AG04450 (cell line): ENCODE measurements at regions not wholly inside any gene's neighbourhood (a gene's known extent, or its start where the extent isn't known, plus 50 kb on each side); places are given as distances from the start of the nearest gene placed in this dataset.

Experiments
- CTCF ChIA-PET: fragments of 300-600, 350-600 bp; formaldehyde crosslinking; extraction: SDS; loops from one replicate; lab custom pipeline; 2022; ENCODE audit warnings: antibody characterized with exemption, inconsistent platforms; lab: Charles Lee
- POLR2A ChIA-PET: fragments of 350-600 bp; formaldehyde crosslinking; extraction: SDS; loops from one replicate; lab custom pipeline; 2021; ENCODE audit warnings: antibody characterized with exemption, inconsistent platforms; lab: Yijun Ruan, JAX
- DNase-seq: peaks from one replicate; pipeline ENCODE4 v3.0.0-alpha.2; 2011; ENCODE audit warnings: low read depth, low spot score
- H3K27ac ChIP-seq: one replicate; pipeline ENCODE4 v1.5.1; 2012; ENCODE audit warnings: low read depth, low read length, control low read depth
- H3K27me3 ChIP-seq: one replicate; pipeline ENCODE4 v1.6.0; 2012; ENCODE audit warnings: low read length; ENCODE audit not compliant: control insufficient read depth, insufficient read depth
- H3K4me3 ChIP-seq: 2 replicates; pipeline ENCODE4 v1.5.1; 2011; ENCODE audit warnings: mild to moderate bottlenecking, low read depth, low read length, control low read depth
- H3K9me3 ChIP-seq: 2 replicates; pipeline ENCODE4 v1.5.1; 2012; ENCODE audit warnings: low read length; ENCODE audit not compliant: control insufficient read depth, insufficient read depth
- TF ChIP-seq, protein P1 (sequence below): IDR thresholded peaks from 2 replicates; pipeline ENCODE4 v1.5.1; 2011; ENCODE audit warnings: low read depth, low read length, control low read depth, inconsistent platforms

DNA sequence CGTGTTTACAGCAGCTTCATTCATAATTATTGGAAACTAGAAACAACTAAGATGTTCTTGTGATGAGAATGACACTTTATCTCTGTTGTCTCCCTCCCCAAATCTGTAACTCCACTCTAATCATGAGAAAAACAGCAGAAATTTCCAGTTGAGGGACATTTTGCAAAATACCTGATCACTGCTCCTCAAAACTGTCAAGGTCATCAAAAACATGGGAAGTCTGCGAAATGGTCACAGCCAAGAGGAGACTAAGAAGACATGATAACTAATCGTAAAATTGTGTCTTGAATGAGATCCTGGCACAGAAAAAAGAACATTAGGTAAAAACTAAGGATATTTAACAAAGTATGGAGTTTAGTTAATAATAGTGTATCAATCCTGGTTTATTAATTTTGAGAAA is 204.2 kb downstream of the CYLD start:
- TF ChIP-seq, protein P1, sequence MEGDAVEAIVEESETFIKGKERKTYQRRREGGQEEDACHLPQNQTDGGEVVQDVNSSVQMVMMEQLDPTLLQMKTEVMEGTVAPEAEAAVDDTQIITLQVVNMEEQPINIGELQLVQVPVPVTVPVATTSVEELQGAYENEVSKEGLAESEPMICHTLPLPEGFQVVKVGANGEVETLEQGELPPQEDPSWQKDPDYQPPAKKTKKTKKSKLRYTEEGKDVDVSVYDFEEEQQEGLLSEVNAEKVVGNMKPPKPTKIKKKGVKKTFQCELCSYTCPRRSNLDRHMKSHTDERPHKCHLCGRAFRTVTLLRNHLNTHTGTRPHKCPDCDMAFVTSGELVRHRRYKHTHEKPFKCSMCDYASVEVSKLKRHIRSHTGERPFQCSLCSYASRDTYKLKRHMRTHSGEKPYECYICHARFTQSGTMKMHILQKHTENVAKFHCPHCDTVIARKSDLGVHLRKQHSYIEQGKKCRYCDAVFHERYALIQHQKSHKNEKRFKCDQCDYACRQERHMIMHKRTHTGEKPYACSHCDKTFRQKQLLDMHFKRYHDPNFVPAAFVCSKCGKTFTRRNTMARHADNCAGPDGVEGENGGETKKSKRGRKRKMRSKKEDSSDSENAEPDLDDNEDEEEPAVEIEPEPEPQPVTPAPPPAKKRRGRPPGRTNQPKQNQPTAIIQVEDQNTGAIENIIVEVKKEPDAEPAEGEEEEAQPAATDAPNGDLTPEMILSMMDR = no peak
- Histone ChIP-seq H3K27ac (no peak overlapping the region), H3K4me3 (no peak overlapping the region), H3K9me3 (no peaks in the 10 kb centered on the region), H3K27me3 (no peaks in the 10 kb centered on the region)
- CTCF ChIA-PET = no interaction called here
- DNase-seq = no peak
- POLR2A ChIA-PET = no interaction called here

DNA sequence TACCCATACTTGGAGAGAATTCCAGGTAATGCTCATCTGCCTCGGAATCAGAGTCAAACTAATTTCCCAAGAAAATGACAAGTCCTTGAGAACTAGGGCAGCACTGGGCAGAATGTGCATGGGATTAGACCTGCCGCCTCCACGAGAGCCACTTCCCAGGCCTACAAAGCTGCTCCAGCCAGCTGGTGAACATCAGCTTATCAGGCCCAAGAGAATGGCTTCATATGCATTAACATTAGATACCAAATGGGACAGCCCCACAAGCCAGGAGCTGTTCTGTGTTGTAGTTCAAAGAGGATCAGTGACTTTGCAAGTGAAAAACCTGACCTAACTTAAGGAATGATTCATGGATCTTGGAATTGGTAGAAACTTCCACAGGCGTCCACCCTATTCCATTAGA is 203.3 kb downstream of the CYLD start:
- Histone ChIP-seq H3K27me3 (no peaks in the 10 kb centered on the region), H3K27ac (no peak overlapping the region), H3K9me3 (no peaks in the 10 kb centered on the region), H3K4me3 (no peak overlapping the region)
- POLR2A ChIA-PET = no interaction called here
- no peak for DNase-seq
- TF ChIP-seq, protein P1 = no peak
- CTCF ChIA-PET = no interaction called here

DNA sequence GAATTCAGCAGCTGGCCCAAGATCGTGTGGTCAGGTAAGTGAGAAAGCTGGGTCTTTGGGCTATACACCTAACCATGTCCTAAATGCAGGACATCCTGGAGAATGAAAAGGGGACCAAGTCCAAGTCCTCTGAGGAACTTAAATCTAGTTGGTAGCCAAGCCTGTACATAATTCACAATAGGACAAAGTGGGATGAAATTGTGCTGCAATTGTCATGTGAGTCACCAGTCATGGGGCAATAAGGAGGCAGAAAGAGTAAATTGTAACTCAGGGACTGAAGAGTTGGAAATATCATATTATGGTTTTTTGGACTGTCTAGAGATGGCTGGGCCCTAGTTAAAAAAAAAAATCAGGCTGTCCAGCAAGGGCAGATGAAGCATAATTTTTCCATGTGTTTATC is 202.6 kb downstream of the CYLD start:
- DNase-seq = no peak
- POLR2A ChIA-PET = no interaction called here
- CTCF ChIA-PET = no interaction called here
- Histone ChIP-seq H3K4me3 (no peak overlapping the region), H3K27me3 (no peaks in the 10 kb centered on the region), H3K27ac (no peak overlapping the region), H3K9me3 (no peaks in the 10 kb centered on the region)
- TF ChIP-seq, protein P1 = no peak

DNA sequence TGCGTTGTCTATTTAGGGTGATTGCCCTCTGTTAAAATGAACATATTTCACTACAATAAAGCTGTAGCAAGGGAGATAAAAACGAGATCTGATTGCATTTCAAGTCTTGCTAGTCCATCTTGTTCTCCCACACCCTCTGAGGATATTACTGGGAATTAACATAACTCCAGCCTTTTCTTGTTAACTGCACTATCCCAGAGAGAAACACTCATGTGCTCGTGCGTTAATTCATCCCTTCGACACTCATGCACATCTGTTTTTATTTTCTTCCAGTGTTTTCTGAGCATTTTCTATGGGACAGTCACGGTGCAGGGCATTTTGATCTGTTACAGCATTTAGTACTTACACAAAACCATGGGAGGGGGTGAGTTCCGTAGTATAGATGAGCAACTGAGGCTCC is 202.1 kb downstream of the CYLD start:
- Histone ChIP-seq H3K27ac (no peak overlapping the region), H3K4me3 (no peak overlapping the region), H3K27me3 (no peaks in the 10 kb centered on the region), H3K9me3 (no peaks in the 10 kb centered on the region)
- no peak for DNase-seq
- ChIA-PET CTCF (no interaction called here), POLR2A (no interaction called here)
- TF ChIP-seq, protein P1 = no peak

DNA sequence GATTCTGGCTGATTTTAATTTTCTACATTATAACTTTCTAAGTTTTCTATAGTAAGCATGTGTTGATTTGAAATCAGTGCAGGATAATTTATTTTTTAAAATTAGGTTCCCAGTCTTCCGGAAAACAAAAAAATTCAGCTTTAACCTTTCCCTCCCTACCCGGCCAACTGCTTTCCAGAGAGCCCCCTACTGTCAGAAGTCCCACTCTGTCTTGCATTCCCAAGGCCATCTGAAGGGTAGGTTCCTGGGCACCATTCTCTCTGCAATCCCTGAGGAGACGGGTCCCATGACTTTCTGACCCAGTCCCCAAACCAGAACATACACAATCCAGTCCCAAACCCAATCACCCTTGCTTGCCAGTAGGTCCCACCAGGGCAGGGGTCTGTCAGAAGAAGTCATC is 200.3 kb downstream of the CYLD start:
- CTCF ChIA-PET = no interaction called here
- Histone ChIP-seq H3K27ac (no peak overlapping the region), H3K9me3 (no peaks in the 10 kb centered on the region), H3K27me3 (no peaks in the 10 kb centered on the region), H3K4me3 (no peak overlapping the region)
- no peak for DNase-seq
- POLR2A ChIA-PET = no interaction called here
- TF ChIP-seq, protein P1 = no peak
